KBM-7 (cell line): ENCODE measurements at regions not wholly inside any gene's neighbourhood (a gene's known extent, or its start where the extent isn't known, plus 50 kb on each side); places are given as distances from the start of the nearest gene placed in this dataset.
"Not testable (repeated sequence)": the region's sequence is repeated elsewhere in the genome, so short reads cannot be mapped to it uniquely, and the experiment has no call there.

Experiments
- DNase-seq: peaks from one replicate; pipeline ENCODE4 v3.0.0-alpha.2; 2015
- in situ Hi-C: fragments of 300-500 bp; cut with MboI; formaldehyde crosslinking; loops from 2 replicates; pipeline ENCODE4 v1.14.3; 2020; ENCODE audit warnings: low sequenced_read_pairs, low pct_unique_long_range_greater_than_20kb, mixed read lengths

DNA sequence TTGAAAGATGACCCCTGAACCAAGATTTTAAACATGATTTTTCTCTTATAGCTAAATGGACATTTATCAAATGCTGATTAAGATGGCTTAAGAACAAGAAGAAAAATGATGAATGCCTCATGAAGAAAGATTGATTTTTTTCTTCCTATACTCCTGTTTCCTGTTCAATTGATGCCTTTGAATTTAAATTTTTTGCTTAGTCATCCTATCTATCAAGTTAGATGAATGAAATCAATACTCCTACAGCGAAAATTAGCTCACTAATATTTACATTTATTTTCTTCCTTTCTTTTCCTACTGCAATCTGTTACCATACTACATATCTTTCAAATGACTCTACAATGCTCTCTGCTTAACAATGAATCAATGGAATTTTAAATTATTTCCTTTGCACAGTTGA lies 773.6 kb upstream of the DIAPH2 start:
- in situ Hi-C loops: no loop called here
- DNase-seq: no peak

DNA sequence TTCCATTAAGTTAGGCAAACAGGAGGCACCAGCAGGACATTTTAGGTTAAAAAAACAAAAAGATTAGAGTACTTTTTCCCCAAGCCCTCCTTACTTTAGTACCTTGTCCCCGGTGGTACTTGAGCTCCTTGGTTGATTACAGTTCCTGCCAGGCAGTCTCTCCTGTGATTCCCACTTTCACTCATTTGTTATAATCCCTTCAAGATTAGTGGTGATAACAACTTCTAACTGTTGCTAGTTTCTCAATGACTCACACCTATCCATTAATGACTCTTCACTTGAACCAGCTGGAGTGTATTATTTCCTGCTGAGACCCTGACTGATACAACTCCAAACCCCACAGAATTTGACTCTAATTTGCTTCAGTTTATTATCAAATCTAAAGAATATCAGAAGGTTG lies 765.0 kb upstream of the DIAPH2 start:
- in situ Hi-C loops: no loop called here
- DNase-seq: no peak

DNA sequence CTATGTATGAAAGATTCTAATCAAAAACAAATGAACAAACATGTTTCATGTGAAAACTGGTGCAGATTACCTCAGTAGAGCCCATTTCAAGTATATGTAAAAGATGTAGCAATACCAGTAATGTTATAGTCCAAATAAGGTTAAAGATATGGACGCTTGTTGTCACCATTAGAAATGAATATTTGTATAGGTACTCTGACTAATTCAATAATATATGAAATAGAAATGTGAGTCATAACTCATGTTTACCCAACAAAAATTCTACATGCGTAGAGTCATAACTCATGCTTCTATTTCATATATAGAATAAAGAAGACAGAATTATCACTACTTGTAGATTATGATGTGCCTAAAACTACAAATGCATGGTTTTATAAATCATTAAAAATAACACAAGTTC lies 739.1 kb upstream of the DIAPH2 start:
- in situ Hi-C loops: no loop called here
- no peak for DNase-seq

DNA sequence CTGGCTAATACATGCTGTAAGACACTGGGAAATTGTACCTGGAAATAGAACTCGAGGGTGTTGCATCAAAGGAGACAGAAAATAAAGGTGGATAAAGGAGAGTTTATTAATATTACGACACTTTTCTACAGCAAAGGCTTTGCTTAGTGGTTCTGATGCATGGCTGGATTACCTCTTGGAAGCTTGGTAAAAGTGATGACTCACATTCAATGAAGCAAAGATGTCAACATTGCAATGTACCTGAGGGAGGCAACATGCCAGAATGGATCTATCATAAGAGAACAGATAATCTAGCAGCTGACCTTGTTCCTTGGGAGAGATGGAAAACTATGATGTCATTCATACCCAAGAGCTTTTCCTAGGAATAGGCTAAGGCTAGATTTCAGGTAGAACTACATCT lies 735.1 kb upstream of the DIAPH2 start:
- DNase-seq: no peak
- in situ Hi-C loops: no loop called here

DNA sequence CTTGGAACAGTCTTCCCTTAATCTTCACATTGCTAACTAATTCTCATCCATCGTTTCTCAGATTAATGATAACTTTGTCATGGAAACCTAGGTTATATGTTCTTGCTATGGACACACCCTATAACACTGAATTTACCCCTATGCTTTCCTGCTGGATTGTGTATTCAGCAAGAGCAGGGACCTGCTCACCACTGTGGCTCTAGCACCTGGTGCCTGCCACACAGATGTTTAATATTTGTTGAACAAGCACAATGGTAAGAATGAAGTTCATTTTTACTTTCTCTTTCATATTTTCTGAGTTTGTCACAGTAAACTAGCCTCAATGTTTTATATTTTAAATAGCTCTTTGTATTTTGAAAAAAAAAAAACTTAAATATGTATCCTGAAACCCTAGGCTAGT lies 734.0 kb upstream of the DIAPH2 start:
- in situ Hi-C loops: no loop called here

DNA sequence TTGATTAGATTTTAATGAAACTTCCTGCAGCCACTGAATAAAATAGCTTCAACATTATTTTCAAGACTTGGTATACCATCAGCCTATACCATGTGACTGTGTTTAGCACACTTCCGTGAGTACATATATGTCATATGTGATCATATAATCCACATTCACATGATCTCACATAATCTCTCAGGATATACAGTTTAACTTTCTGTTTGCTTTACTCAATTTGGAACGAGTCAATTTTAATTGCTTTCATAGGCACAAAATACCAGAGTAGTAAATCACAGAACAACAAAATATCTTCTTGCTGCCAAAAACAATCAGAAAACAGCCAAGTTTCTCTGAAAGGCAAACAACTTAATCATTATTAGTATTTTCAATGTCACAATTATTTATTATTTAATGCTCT lies 731.1 kb upstream of the DIAPH2 start:
- no peak for DNase-seq
- in situ Hi-C loops: no loop called here

More for the DNA sequence above, 734.0 kb upstream of the DIAPH2 start:
- DNase-seq: no peak

DNA sequence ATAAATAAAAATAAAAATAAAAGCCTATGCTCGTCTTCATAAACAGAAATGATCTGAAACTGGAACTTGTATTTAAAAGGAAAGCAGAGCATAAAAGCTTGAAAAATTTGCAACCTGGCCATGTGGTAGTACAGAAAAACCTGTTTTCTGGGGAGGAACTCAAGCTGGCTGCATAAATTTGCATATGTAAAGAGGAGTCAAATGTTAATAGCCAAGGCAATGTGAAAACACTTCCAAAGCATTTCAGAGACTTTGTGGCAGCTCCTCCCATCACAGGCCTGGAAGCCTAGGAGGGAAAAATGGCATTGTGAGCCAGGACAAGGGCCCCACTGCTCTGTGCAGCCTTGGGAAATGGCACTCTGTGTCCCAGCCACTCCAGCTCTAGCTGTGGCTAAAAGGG lies 727.9 kb upstream of the DIAPH2 start:
- no peak for DNase-seq
- in situ Hi-C loops: no loop called here

DNA sequence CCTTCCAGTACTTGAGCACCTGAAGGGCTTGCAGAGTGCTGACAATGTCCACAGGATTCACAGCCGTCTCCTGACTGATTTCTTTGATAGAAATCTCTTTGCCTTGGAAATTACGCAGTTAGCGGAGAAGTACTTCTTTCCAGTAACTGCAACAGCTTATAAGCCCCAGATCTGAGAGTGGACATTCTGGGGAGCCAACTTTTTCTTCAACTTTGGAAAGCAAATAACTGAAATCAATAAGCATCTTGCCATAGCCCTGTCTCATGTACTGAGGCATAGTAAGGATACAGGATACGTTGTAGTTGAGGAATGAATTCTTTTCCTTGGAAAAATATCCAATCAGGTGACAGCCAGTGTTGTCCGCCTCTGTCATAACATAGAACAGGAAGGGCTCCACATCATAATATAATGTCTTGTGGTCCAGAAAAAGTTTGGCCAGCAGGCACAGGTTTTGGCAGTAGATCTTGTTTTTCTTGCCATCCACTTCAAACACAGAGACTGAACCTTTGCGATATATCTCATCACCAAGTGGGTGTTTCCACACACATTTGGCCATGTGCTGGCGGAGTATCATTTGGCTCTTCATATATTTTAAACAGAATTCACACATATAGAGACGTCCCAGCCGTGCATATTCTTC lies 711.1 kb upstream of the DIAPH2 start:
- in situ Hi-C loops: not testable (repeated sequence)

DNA sequence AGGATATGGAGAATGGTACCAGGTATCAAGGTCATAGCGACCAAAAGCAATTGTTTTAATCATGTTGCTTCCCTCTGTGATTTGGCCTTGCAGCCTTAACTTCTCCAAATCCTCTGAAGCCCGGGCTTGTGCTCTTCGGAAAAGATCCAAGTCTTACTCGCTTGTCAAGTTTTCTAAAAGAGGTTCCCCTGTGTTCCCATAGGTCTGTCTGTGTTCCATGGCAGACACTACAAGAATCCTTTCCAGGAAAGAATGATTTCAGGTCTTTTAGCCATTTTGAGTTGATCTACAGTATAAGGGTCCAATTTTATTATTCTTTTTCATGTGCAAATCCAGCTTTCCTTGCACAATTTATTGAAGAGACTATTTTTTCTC lies 710.6 kb upstream of the DIAPH2 start:
- no peak for DNase-seq
- in situ Hi-C loops: no loop called here

More for the DNA sequence above, 711.1 kb upstream of the DIAPH2 start:
- DNase-seq: not testable (repeated sequence)

DNA sequence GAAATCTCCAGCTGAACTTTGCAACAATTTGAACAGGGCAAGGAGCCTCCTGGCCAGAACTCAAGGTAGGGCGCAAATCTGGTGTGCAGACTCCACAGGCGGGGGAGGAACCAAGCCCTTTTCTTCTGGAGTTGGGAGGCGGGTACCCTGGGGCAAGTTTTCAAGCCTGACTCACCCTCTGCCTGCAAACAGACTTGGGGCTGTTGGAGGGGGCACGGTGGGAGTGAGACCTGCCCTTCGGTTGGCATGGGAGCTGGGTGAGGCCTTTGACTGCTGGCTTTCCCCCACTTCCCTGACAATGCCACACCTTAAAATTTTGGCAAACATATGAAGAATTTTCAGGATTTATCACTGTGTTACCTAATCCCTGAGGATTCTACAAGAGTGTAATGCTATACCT lies 709.8 kb upstream of the DIAPH2 start:
- in situ Hi-C loops: no loop called here
- DNase-seq: no peak

DNA sequence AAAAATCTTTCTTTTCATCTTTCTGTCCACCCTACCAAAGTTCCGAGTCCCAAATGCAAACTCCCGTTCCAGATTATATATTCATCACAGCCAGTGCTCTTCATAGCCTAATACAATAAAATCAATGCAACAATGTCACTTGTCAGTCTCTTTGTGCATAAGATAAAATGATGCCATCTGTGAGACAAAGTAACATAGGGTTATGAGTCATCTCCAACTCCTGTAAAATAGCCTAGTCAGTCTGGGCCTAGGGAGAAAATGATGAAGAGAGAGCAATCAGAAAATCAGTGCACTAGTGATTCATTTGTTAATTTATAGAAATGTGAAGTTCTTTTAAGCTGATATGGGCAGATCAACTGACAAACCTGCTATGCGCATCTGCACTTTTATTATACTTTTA lies 689.1 kb upstream of the DIAPH2 start:
- no peak for DNase-seq
- in situ Hi-C loops: no loop called here

DNA sequence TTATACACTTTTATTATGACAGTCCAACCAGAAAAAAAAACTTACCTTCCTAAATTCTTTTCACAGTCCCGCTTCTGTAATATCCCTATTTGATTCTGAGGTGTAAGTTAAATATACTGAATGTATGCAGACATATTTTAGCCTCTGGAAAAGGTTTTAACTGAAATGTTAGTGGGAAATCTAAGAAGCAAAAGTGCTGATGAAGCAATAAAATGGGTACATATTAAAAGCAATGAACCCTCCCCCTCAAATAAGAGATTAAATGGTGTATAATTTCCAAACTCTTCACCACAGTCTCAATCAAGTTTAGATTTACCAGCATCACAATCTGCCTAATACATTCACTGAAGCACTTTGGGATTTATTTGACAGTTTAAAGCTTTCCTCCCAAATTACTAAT lies 688.3 kb upstream of the DIAPH2 start:
- in situ Hi-C loops: no loop called here

DNA sequence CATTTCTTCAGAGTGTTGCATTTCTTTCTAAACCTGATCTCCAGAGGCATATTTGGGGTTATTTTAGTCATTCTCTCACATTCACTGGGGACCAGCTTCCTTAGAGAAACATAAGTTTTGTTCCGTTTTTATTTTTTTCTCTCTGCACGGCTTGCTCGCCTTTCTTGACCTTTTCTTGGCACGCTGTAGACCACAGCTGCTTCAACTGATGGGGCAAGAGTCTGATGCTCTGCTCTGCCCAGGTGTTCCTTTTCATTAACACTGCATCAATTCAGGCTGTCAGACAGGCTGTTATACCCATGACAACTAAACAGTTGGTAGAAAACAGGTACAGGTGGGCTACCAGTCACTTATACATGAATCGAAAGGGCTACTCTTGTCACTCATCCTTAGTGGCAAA lies 682.2 kb upstream of the DIAPH2 start:
- DNase-seq: no peak
- in situ Hi-C loops: no loop called here

More for the DNA sequence above, 688.3 kb upstream of the DIAPH2 start:
- DNase-seq: no peak

DNA sequence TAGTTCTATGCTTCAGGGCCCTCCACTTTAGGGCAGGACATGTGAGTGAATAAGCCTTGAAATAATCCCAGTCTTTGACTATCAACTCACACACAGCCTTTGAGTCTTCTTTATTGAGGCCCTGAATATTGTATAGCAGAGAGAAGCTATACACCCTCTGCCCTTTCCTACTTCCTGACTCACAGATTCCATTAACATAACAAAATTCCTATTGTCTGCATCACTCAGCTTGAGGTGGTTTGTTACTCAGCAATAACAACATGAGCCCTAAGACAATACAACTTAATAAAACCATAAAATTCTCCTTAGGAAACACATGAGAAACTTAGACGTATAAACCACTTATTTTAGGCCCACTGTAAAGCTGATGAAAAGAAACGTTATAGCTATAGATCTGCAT lies 680.3 kb upstream of the DIAPH2 start:
- in situ Hi-C loops: no loop called here
- DNase-seq: no peak

DNA sequence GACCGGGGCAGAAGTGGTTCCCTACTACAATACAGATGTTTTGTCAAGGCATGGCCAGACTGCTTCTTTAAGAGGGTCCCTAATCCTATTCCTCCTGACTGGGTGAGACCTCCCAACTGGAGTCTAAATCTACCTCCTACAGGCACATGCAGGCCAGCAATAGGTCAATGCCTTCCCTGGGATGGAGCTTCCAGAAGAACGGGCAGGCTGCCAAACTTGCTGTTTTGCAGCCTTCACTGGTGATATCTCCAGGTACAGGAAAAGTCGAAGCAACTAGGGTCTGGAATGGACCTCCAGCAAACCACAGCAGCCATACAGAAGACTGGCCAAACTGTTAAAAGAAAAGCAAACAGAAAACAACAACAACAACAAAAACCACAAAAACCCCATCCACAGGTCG lies 678.4 kb upstream of the DIAPH2 start:
- DNase-seq: no peak
- in situ Hi-C loops: no loop called here

DNA sequence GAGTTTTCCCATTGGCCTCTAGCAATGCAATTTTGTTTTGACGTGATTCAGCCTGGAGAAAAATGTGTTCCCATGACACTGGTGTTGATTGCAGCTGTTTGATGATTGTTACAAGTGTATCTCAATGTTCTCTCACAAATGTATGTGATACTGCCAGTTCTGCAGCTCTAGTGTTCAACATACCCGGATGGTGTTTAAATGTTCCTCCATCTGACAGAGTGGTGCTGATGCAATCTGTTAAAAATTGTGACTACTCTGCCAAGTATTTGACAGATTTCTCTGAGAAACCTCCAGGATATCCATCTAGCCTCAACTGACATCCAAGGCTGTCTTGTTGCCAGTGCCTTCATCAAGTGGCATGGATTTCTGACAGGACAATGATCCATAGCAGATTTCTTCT lies 657.2 kb upstream of the DIAPH2 start:
- in situ Hi-C loops: no loop called here
- no peak for DNase-seq

DNA sequence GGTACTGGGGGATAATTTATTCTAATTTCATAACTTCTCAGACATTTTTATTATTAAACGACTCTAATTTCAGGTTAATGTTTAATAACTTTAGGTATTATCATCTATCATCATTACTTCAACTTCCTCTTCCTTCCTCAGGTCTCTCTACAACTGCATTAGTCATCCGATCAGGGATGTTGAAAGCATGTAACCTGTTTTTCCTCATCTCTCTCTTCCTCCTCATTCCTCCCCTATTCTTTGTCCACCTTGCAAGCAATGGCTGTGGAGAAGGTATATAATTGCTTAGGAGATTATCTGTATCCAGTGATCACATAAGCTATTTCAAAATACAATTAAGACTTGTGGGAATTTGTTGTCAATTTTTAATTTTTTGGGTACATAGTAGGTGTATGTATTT lies 632.6 kb upstream of the DIAPH2 start:
- no peak for DNase-seq
- in situ Hi-C loops: no loop called here

DNA sequence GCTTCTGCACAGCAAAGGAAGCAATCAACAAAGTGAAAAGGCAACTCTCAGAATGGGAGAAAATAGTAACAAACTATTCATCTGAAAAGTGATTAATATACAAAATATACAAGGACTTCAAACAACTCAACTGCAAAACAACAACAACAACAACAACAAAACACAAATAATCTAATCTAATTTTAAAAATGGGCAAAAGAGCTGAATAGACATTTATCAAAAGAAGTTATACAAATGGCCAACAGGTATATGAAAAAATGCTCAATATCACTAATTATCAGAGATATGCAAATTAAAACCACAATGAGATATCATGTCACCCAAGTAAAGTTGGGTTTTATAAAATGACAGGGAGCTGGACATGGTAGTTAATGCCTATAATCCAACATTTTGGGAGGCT lies 602.8 kb upstream of the DIAPH2 start:
- in situ Hi-C loops: no loop called here

DNA sequence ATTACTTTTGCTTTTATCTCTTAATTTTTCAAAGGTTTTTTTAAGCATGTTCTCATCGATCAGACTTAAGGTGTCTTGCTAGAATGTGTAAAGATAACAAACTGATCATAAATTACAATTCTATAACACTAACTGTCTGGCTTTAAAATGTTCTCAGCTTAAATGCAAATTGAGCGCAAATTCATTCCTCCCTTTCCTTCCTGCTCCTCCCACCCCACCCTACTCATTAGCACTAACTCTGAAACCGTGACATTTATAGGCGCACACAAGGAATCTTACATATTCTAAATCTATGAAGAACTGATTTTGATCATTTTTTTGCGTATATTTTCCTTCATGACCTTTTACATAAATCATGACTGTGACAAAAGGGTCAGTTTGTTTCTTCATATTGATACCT lies 590.0 kb upstream of the DIAPH2 start:
- no peak for DNase-seq
- in situ Hi-C loops: no loop called here

More for the DNA sequence above, 602.8 kb upstream of the DIAPH2 start:
- no peak for DNase-seq

DNA sequence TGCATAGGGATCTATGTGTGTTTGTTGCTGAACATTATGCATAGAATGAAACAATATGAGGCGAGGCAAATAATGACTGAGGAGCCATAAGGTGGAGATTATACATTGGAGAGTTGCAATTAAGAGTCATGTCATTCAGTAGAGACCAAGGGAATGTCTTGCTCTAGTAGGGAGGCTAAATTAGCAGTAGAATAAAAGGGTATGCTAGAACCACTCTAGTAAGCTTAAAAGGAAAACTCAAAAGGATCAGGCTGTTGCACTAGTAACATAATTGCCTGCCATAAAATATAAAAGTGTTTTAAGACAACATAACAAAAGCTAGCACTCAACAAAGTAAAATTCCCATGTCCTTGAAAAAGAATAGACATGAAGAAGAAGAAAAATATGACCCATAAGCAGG lies 586.2 kb upstream of the DIAPH2 start:
- in situ Hi-C loops: no loop called here
- no peak for DNase-seq

DNA sequence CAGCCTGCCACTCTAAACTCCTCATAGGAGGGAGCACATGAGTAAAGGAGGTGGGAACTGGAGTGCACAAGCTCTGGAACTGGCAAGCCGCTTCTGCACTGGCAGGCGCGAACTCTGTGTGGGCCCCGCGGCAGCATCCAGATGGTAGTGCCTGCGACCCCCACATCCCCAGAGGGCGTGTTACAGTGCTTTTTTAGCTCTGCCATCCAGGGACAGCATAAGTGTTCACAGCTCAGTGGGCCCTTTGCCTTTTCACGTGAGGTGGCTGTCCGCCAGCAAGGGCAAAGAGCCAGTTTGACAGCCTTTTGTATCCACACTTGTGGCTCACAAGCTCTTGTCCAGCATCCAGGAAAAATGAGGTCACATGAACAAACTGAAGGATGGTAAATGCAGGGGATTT lies 581.6 kb upstream of the DIAPH2 start:
- in situ Hi-C loops: no loop called here
- no peak for DNase-seq

DNA sequence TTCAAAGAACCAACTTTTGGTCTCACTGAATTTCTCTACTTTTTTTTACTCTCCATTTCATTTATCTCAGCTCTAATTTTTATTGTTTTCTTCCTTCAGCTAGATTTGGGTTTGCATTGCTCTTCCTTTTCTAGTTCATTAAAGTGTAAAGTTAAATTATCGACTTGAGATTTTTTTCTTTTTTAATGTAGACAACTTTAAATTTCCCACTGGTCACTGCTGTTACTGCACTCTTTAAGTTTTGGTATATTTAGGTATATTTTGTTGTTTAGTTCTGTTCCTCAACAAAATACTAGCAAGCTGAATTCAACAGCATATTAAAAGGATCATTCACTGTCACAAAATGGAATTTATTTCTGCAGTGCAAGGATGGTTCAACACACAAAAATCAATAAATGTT lies 572.0 kb upstream of the DIAPH2 start:
- no peak for DNase-seq
- in situ Hi-C loops: no loop called here
